ENCODE measurements at regions not wholly inside any gene's neighbourhood (a gene's known extent, or its start where the extent isn't known, plus 50 kb on each side); places are given as distances from the start of the nearest gene placed in this dataset.

DNA sequence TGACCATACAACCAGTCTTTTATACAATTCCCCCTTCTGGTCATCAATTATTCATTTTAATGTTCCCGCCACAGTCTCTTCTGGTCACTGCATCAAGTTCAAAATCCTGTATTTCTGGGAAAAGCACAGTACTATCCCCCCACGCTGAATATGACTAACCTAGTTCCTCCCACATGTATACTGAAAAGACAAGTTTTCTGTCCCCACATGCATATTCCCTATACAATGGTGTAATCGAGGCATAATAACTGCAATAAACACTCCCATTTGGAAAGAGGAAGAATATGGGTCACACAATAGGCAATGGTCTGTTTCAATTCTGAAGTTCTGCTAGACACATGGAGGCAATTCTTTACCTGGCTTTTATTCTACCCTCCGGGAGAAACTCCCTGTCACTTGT is 344.9 kb downstream of the EFNA5 start:
- DNase-seq: no peak

DNA sequence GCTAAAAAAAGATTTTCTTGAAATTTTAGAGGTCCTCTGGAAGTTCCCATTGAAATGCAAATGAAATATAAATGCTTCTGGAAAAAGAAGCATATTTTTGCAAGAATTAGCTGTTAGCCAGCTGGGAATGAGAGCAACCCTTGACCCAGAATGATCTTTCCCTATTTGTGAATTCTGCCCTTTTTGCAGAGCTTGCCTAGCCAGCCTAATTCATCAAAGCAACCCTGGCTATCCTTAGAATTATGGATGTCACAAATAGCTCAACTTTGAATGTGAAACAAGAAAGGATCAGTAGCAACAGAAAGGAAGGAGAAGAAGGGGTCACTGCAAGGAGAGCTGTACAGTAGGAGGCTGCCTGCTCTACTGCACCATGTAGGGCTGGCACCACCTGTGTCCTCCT is 345.9 kb downstream of the EFNA5 start:
- DNase-seq: no peak

DNA sequence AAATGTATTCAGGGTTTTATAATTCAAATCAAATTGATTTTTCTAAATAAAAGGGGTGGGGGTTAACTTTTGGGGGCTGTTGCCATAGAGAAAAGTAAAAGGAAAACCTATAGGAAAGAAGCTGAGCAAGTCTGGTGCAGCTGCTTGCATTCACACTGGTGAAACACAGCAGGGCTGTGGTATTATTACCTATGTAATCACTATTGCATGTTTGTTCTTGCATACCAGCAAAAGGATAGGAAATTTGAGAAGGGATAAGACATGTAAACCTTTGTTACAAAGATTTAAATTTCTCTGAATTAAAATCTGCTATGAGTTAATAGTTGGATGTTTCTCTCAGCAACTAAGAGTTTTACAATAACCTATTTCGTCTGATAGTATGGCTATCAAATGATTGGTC is 346.7 kb downstream of the EFNA5 start:
- DNase-seq: no peak

DNA sequence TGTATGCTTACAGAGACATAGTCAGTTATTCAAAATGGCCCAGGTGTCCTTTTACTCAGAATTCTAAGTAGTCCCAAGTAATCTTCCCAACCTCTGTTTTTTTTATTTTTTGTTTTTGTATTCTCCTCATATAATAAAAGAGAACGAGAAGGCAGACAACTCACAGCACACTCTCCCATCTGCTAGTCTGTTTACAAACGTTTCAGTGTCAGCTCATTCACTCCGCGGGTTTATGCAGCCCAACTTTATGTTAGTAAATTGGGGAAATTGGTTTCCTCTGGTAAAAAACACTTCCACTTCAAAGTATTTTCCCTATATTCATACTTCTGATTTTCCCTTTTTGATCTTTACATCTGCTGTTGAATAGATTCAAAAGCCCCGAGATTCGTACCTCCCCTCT is 347.2 kb downstream of the EFNA5 start:
- DNase-seq: no peak

DNA sequence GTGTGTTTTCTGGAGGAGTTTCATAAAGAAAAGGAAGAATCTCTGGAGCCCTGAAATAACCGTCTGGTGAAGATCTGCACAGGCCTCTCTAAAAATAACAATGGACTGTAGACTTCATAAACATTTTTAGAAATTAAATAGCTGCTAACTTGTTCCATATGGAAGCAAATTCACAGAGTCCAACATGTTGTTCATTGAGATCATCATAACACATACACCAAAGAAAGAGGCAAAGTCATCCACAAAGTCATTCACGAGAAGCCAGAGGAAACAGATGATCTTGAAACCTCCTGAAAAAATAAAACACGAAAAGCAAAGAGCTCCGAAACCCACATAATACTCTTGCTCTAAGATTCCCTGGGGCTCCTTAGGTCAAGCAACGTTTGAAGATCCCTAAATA is 347.8 kb downstream of the EFNA5 start:
- DNase-seq: peak; percentile 87

DNA sequence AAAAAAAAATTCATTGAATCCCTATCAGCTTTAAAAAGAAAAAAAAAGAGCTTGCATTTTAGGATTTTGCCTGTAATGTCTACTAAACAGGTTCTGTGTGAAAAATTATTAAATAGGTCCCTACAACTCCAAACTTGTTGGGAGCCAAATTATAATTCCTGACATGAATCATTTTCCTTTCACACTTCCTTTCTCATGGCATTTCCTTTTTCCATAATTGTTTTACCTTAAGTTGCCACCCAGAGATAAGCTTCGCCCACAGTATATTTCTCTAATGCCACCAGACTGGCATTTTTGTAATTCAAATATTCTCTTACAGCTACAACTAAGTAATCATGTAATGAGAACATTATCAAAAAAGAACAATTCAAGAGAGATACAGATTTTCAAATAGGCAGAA is 348.8 kb downstream of the EFNA5 start:
- DNase-seq: no peak

DNA sequence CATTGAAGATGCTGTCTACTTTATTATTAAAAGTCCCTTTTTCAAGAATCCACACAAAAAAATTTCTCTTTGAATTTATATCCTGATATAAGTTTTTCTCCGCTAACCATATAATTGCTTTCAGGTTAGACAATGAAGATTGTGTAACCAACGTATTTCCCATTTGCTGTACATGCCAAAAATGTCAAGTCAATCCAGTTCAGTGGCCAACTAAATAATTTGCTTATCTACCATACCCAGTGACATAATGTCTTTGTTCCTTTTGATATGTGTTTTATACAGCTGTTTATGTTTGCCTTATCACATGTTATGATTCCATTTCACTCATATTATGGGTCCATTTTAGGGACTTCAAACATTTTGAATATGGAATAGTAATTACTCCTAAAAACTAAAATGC is 349.9 kb downstream of the EFNA5 start:
- DNase-seq: peak; percentile 22

DNA sequence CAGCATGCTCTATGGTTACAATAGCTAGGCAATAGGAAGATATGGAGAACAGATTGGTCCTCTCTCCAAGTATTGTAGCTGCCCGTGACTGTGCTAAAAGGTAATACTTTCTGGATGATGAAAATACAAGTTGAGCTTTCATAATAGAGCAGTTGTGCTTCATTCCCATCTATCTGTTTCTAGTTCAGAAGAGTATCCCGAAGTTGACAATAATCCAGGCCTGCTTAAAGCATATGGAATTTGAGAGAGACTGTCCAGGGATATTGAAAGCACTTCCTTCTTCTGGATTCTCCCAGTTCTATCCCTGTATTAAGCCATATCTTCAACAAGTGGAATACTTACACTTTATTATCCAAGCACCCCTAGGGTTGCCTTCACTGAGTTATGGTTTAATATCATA is 350.4 kb downstream of the EFNA5 start:
- peak; percentile 65 for DNase-seq

DNA sequence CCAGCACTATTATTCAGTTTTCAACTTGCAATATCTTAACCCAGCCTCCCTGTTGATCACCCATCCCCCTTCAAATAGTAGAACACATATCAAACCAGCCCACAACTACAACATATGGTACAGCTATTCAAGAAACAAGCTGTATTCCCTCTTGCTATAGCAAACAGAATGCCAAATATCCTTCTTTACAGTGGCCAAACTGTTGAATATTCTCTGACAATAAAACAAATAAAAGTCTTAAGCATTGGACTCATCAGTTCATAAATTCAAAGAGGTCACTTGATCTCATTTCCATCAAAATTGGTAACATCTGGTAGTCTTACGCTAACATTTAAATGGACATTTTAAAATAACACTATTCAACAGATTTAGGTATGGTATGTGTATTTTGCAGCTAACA is 350.8 kb downstream of the EFNA5 start:
- DNase-seq: peak; percentile 84

DNA sequence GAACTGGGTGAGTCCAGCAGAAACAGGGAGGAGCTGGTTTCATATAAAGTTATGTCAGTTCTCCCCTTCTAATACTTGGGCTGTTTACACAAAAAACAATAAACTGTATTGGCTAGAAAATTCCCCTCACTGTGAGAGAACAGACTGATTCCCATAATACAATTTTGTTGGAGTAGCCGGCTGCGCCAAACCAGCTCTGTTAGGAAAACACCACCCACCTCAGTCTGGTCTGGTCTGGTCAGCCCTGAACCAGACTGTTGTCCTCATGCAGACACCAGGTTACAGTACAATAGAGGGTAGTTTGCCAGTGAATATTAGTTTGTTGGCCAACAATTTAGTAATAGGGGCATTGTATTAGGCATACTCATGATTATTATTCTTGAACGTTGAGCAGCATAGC is 356.4 kb downstream of the EFNA5 start:
- no peak for DNase-seq

DNA sequence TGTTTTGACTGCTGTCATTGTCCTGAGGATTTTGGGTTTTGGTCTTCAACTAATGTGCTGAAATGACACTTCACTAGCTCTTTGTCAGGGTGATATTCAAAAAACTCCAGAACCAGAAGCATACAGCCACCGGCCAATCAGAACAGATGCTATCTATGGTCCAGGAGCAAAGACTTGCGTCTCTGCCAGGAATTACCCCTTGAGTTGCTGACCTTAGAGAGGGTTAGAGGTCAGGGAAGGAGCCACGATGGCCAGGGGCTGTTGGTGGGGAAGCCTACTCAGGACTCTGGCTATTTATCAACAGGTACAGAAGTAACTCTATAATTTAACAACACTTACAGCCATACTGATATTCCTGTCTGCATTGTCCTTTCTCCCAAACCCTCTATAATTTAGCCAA is 356.8 kb downstream of the EFNA5 start:
- DNase-seq: no peak

DNA sequence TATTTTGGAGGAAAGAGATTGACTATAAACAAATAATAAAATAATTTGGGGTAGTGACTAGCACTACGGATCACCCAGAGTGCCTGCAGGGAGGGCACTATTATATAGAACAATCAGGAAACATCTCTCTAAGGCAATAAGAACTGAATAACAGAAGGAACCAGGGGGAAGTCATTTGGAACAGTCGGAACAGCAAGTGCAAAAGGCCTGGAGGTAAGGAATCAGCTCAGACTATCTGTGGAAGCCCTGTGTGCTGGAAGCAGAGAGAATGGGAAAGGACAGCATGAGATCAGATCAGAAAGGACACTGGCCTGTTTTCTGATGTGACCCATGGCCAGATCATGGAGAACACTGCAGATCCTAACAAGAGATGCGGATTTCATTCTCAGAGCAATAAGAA is 357.6 kb downstream of the EFNA5 start:
- no peak for DNase-seq

DNA sequence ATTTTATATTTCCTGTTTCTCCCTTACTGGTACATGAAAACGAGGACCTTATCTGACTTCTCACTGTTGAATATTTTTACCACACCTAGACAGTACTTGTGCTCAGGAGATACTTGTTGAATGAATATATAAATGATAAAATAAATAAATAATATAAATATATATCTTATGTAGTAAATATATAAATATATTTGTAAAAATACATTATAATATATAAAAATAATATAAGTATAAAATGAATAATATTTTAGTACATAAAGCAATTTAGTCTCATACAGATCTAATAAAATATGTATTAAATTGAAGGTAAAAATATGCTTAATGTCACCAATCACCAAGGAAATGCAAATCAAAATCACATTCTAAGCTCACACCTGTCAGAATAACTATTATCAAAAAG is 360.6 kb downstream of the EFNA5 start:
- DNase-seq: no peak

DNA sequence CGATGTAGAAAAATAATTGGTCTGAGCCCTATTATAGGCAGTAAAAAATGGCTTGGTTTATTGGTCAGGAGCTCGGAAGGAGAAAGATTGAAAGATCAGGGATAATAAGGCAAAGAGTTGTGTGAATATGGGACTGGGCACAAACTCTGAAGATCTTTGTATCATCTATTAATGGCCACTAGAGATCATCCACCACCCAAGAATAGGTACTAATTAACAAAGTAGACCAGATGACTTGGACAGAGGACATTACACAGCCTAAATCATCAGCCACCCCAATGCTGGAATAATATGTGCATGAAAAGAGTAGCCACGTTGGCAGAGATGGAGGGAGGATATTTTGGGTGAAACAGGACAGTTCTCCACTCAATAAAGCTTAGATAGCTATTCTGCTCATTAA is 364.1 kb downstream of the EFNA5 start:
- DNase-seq: no peak

DNA sequence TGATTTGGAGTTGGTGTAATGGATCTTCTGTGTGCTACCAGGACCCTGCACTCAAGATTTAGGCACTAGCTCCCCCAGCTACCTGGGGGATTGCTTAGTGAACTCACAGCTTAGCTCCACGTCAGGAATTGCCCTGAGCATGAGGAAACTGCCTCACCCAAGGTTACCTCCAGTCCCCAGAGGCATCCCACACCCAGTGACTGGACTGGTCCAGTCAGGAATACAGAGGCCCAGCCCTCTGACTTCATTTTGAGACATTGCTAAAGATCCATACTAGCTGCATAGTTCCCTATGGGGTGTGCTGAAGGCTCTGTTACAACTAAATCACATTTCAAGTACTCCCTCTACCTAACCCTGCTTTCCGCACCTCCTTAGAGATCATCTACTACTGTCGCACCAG is 364.7 kb downstream of the EFNA5 start:
- DNase-seq: no peak

DNA sequence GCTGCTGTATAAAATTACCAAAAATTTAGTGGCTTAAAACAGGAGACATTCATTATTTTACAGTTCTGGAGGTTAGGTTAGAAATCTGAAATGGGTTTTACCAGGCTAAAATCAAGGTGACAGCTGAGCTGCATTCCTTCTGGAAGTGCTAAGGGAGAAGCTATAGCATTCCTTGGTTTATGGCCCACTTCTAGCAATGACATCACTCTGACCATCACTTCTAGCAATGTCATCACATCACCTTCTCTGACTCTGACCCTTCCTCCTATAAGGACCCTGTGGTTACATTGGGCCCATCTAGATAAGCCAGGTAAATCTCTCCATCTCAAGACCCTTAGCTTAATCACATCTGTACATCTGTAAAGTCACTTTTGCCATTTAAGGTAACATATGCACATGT is 366.1 kb downstream of the EFNA5 start:
- no peak for DNase-seq

DNA sequence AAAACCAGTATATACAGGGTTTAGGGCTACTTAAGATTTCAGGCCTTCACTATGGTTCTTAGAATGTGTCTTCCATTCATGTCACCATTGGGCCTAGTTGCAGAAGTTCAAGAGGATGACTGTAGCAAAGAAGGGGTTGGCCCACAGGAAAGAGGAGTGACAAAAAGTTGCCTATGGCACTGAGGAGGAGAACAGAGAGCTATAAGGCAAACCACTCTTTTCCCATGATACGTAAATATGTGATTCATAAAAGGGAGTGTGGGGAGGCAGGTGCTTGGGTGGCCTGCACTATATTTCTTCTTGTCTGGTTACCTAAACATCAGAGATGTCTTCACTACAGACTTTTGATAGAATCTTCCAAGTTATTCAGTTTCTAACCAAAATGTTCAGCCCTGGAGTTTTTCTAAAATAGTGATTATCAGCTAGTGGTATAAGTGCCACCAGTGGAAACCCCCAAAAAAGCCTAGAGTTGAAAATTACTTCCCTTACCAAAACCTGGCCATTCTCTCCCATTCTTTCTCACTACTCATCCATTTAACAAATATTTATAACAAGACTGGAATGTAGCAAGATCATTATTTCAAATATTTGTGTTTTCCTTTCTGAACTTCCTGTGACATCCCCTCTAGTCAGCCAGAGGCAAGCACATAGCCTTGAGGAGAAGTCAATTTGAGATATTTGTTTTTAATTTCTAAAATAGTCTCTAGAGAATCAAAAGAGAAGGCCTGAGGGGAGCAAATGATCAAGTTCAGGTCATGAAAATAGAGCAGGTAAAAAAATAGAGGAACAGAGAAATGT is 367.4 kb downstream of the EFNA5 start:
- no peak for DNase-seq

DNA sequence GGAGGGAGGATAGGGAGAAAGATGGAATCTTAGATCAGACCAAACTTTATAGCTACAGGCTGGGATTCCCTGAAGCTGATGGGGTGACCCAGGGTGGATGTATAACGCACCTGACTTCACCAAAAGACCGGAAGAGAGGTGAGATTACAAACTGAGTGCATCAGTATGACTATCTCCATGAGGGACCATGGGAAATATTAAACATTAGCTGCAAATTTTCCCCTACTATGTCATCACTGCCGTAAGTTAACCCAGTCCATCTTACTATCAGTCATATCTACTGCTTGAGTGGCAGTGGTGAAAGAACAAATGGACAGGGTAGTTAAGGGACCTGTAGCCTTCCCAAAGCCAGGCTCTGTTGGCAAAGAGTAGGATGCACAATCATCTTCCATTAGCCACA is 368.3 kb downstream of the EFNA5 start:
- no peak for DNase-seq

DNA sequence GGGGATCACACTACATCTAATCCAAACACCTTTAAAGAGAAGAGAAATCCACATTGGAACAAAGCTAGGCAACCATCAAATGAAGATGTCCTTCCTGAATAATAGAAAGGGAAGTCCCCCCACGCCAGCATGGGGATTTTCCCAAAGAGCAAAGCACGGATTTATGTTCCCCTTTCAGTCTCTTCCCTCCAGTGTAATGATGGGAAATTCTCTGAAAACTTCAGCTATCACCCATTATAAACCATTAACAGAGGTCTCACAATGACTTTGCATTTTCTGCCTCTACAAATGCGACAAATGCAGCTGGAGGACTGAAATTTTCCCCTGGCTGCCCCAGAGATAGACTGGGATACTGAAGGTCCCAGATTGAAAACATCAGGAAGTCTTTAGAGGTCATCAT is 368.7 kb downstream of the EFNA5 start:
- DNase-seq: no peak

DNA sequence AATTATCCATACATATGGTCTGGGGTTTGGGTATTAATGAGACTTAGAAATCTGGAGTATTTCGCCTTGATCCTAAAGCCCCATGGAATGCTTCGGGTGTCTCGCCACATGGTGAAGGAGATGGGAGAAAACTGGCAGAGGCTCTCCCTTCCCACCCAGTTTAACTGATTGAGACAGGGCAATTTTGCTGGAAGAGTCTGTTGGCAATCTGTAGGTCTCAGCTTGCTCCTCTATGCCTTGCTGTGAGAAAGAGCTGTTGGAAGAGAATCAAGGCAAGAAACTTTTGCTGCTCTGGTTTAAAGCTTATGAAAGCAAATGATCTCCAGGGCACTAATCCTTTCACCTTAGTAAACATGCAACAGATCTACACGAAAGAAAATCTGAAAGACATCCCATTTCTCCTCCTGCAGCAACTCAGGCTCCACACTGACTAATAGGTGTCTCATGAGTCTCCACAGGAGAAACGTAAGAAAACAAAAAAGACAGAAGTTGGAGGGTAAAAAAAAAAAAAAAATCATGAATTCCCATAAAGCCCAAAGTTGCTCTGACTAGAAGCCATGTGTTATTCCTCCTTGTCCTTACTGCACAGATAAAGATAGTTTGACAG is 369.9 kb downstream of the EFNA5 start:
- DNase-seq: no peak

DNA sequence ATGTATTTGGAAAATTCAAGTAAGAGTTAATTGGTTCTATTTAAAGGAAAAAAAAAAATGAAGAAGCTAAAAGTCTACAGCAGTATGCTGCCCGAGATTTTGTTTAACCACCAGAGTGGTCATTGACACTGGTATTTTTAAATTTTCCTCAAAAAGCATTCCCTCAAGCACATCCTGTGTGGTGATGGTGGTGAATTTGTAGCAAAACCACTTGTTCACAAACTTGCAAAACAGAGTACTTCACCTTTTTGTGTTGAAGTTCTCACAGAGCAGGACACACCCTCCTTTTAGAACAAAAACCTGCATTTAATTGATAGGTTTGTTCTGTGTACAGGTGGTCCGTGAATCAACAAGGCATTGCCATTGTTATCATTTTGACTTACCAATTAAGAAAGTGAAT is 374.2 kb downstream of the EFNA5 start:
- no peak for DNase-seq

DNA sequence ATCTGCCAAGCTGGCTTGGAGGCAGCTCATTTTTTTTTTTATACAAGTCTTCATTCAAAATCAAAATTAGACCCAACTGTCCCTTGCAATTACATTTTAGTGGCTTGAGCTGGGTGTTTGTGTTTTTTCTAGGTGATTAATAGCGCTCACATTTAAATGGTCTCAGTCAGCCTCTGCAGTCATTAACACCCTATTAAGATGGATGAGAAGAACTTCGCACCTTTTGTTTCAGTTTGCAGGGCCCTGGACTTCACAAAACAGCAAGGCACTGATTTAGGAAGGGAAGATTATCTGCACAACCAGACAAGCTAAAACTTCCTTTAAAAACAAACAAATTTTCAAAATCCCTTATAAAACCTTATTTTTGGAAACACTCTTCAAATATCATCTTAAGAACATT is 374.8 kb downstream of the EFNA5 start:
- no peak for DNase-seq

DNA sequence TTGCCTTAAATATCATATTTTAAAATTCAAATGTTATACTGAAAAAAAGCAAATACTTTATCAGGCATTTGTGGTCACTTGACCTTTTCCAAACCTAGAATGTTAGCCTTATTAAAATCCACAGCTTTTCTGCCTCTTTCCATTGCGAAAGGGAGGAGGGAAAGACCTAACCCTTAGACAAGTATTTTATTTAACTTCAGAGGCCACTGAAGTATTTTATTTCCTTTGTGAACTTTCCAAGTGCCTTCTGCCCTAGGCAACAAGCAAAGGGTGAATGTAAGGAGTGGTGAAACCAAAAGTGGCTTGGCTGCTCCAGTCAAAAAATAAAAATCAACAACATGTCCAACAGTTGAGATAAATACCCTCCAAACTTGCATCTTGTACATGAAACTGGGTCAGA is 376.1 kb downstream of the EFNA5 start:
- no peak for DNase-seq

DNA sequence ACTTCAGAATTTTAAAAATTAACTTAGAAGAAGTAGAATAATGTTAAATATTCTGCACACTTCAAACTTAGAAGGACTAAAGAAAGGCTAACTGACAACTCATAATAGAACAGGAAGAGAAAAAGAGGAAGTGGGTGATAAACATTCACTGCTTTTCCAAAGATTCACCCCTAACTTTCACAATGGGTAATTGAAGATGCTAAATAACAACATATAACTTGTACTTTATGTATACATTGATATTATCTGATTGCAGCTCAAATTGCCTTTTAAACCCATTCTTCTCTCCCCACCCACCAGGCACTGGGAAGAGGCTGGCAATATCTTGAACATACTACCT is 376.6 kb downstream of the EFNA5 start:
- no peak for DNase-seq
